Activated CD8-positive, alpha-beta memory T cell treated with anti-CD3 and anti-CD28 coated beads, Interleukin-2, amount 50 U/mL, for 24 hours (primary cell): ENCODE measurements at regions not wholly inside any gene's neighbourhood (a gene's known extent, or its start where the extent isn't known, plus 50 kb on each side); places are given as distances from the start of the nearest gene placed in this dataset.

Source experiments
- DNase-seq: peaks from one replicate; pipeline ENCODE4 v3.0.0-alpha.2; 2020; ENCODE audit errors: extremely low read depth

- DNase-seq = no peak
Measured at GRCh38 chr21:24737296-24737850, 869.9 kb downstream of the MRPL39 start.

- no peak for DNase-seq
Measured at GRCh38 chr21:24730661-24731060, 876.6 kb downstream of the MRPL39 start.

GRCh38 chr21:24729568-24729967, 877.7 kb downstream of the MRPL39 start:
- DNase-seq = no peak

GRCh38 chr21:24727803-24728440, 879.4 kb downstream of the MRPL39 start:
- no peak for DNase-seq

GRCh38 chr21:24716281-24716918, 890.9 kb downstream of the MRPL39 start:
- no peak for DNase-seq

- no peak for DNase-seq
Measured at GRCh38 chr21:24714646-24715200, 892.6 kb downstream of the MRPL39 start.

GRCh38 chr21:24705201-24705600, 902.1 kb downstream of the MRPL39 start:
- DNase-seq = no peak

GRCh38 chr21:24693779-24694178, 913.5 kb downstream of the MRPL39 start:
- no peak for DNase-seq

- no peak for DNase-seq
Measured at GRCh38 chr21:24681456-24681855, 925.8 kb downstream of the MRPL39 start.

- no peak for DNase-seq
Measured at GRCh38 chr21:24671901-24672300, 935.4 kb downstream of the MRPL39 start.

GRCh38 chr21:24658926-24659325, 948.4 kb downstream of the MRPL39 start:
- DNase-seq = no peak

- no peak for DNase-seq
Measured at GRCh38 chr21:24658026-24658425, 949.3 kb downstream of the MRPL39 start.

- no peak for DNase-seq
Measured at GRCh38 chr21:24649691-24650090, 957.6 kb downstream of the MRPL39 start.

GRCh38 chr21:24636696-24637095, 970.6 kb downstream of the MRPL39 start:
- no peak for DNase-seq

- DNase-seq = no peak
Measured at GRCh38 chr21:24634749-24635148, 972.5 kb downstream of the MRPL39 start.

GRCh38 chr21:24628536-24628935, 978.7 kb downstream of the MRPL39 start:
- no peak for DNase-seq

- no peak for DNase-seq
Measured at GRCh38 chr21:24628046-24628445, 979.2 kb downstream of the MRPL39 start.

- DNase-seq = no peak
Measured at GRCh38 chr21:24617819-24618218, 989.5 kb downstream of the MRPL39 start.

GRCh38 chr21:24594082-24594481, 1013.2 kb downstream of the MRPL39 start:
- DNase-seq = no peak

GRCh38 chr21:24590261-24590660, 1017.0 kb downstream of the MRPL39 start:
- no peak for DNase-seq

GRCh38 chr21:24583473-24583872, 1023.8 kb downstream of the MRPL39 start:
- no peak for DNase-seq

GRCh38 chr21:24577301-24577700, 1030.0 kb downstream of the MRPL39 start:
- DNase-seq = no peak

- DNase-seq = no peak
Measured at GRCh38 chr21:24561291-24561690, 1046.0 kb downstream of the MRPL39 start.
